K562 (cell line): ENCODE measurements at regions not wholly inside any gene's neighbourhood (a gene's known extent, or its start where the extent isn't known, plus 50 kb on each side); places are given as distances from the start of the nearest gene placed in this dataset.

Experiments used
- ATAC-seq: fragments of 200-7000 bp; cut with Tn5 transposase; 3 replicates; pipeline ENCODE4 v1.9.1; 2020; ENCODE audit warnings: moderate library complexity
- BruUV-seq: library from RNA; stranded (reverse); fragments of 400-500 nt; replicated peaks from 2 replicates; lab custom pipeline; 2021; lab: Mats Ljungman, UMichigan
- CTCF ChIA-PET: fragments of 300-600 bp; formaldehyde crosslinking; extraction: SDS; loops from one replicate; lab custom pipeline; 2021; ENCODE audit warnings: low intra/inter-chr PET ratio; lab: Yijun Ruan, JAX
- POLR2A ChIA-PET: fragments of 300-600, 350-650 bp; sonication (Branson Sonifier 250); formaldehyde crosslinking; extraction: SDS; loops from one replicate; lab custom pipeline; 2021; ENCODE audit warnings: antibody characterized with exemption, inconsistent platforms; lab: Yijun Ruan, JAX
- DNase-seq, 4 experiments: peaks; one replicate each; pipeline versions ENCODE4 v3.0.0 to v3.0.0-alpha.2; 2011 to 2018; ENCODE audit warnings: low spot score in 3 of 4, mixed read lengths in 3 of 4; ENCODE audit errors: extremely low read depth in 1 of 4
- FAIRE-seq: peaks from 2 replicates; lab custom pipeline; 2011; peaks lifted over from hg19 to GRCh38; lab: Jason Lieb, UNC
- H2AFZ ChIP-seq: 2 replicates; pipeline ENCODE4 v1.6.0; 2011; ENCODE audit warnings: low read depth, low read length, control low read depth, inconsistent platforms
- H3K27ac ChIP-seq: fragments of 200-600 bp; 3 replicates; pipeline ENCODE4 v1.8.0; 2011; ENCODE audit warnings: low read depth, mild to moderate bottlenecking, control low read depth, inconsistent platforms, low read length, moderate library complexity, mixed read lengths; ENCODE audit errors: extremely low read depth
- H3K27me3 ChIP-seq, 2 experiments: fragments of 300-600 bp in 1 of 2; 2 replicates in 1 of 2; 3 replicates in 1 of 2; pipeline versions ENCODE4 v1.6.0 to v1.8.0; 2011; ENCODE audit warnings: inconsistent platforms in 2 of 2, low read length in 2 of 2, mild to moderate bottlenecking in 1 of 2, mixed read lengths in 1 of 2, moderate library complexity in 1 of 2; ENCODE audit not compliant: control insufficient read depth in 2 of 2, insufficient read depth in 2 of 2
- H3K36me3 ChIP-seq: fragments of 300-600 bp; 3 replicates; pipeline ENCODE4 v1.8.0; 2011; ENCODE audit warnings: mild to moderate bottlenecking, low read length, inconsistent platforms; ENCODE audit not compliant: control insufficient read depth, insufficient read depth
- H3K4me1 ChIP-seq, 2 experiments: fragments of 200-600 bp in 1 of 2; replicated peaks in 1 of 2; 2 replicates in 1 of 2; 3 replicates in 1 of 2; pipeline versions ENCODE4 v1.5.1 to v1.8.0; 2011; ENCODE audit warnings: inconsistent platforms in 2 of 2, low read length in 2 of 2, mild to moderate bottlenecking in 1 of 2, mixed read lengths in 1 of 2, moderate library complexity in 1 of 2; ENCODE audit not compliant: control insufficient read depth in 2 of 2, insufficient read depth in 2 of 2
- H3K4me2 ChIP-seq: 2 replicates; pipeline ENCODE4 v1.6.1; 2011; ENCODE audit warnings: low read length, control low read depth, inconsistent platforms, mixed read lengths; ENCODE audit not compliant: insufficient read depth
- H3K4me3 ChIP-seq: fragments of 200-600 bp; sonication (generic), shearing (Covaris generic); 2 replicates; pipeline ENCODE4 v1.5.1; 2016; ENCODE audit warnings: control low read depth, inconsistent platforms
- H3K79me2 ChIP-seq: fragments of 200-600 bp; 3 replicates; pipeline ENCODE4 v1.8.0; 2011; ENCODE audit warnings: low read length, inconsistent platforms; ENCODE audit not compliant: control insufficient read depth, insufficient read depth
- H3K9ac ChIP-seq, 2 experiments: 2 replicates each; pipeline versions ENCODE4 v1.6.0 to v1.6.1; 2011; ENCODE audit warnings: low read depth in 2 of 2, low read length in 2 of 2, control low read depth in 1 of 2, inconsistent platforms in 1 of 2, mild to moderate bottlenecking in 1 of 2, mixed read lengths in 1 of 2; ENCODE audit not compliant: insufficient read depth in 1 of 2
- H3K9me1 ChIP-seq: one replicate; pipeline ENCODE4 v1.6.0; 2011; ENCODE audit warnings: inconsistent platforms, mild to moderate bottlenecking, low read length, moderate library complexity; ENCODE audit not compliant: control insufficient read depth, insufficient read depth
- H3K9me3 ChIP-seq: replicated peaks from 2 replicates; pipeline ENCODE4 v1.5.1; 2011; ENCODE audit warnings: low read depth, low read length, inconsistent platforms; ENCODE audit not compliant: control insufficient read depth, insufficient read depth
- H4K20me1 ChIP-seq: replicated peaks from 2 replicates; pipeline ENCODE4 v1.6.1; 2011; ENCODE audit warnings: low read length, inconsistent platforms, mixed read lengths; ENCODE audit not compliant: control insufficient read depth, insufficient read depth
- CHD4 ChIP-seq: fragments of 200-600 bp; sonication (generic); IDR thresholded peaks from 3 replicates; pipeline ENCODE4 v1.6.1; 2012; ENCODE audit warnings: low read depth, mild to moderate bottlenecking, mixed read lengths, low read length, inconsistent platforms; ENCODE audit not compliant: insufficient read depth, insufficient replicate concordance, poor library complexity, severe bottlenecking
- HDGF ChIP-seq: fragments of 450-650 bp; IDR thresholded peaks from 2 replicates; pipeline ENCODE4 v1.6.1; 2016
- JUN ChIP-seq, 2 experiments: sonication (generic) in 1 of 2; formaldehyde crosslinking in 1 of 2; IDR thresholded peaks; 2 replicates each; pipeline versions ENCODE4 v1.6.1 to v1.8.0; 2012 to 2022; ENCODE audit warnings: borderline replicate concordance in 2 of 2, mild to moderate bottlenecking in 2 of 2, improper control_type of control experiment in 1 of 2, low read depth in 1 of 2, low read length in 1 of 2, missing genetic modification reagents in 1 of 2
- NONO ChIP-seq, 2 experiments: fragments of 200-400 bp in 1 of 2; fragments of 450-650 bp in 1 of 2; formaldehyde crosslinking in 1 of 2; IDR thresholded peaks; 2 replicates each; pipeline ENCODE4 v1.6.1; 2017; ENCODE audit warnings: low read depth in 2 of 2, mild to moderate bottlenecking in 2 of 2, moderate library complexity in 2 of 2, low read length in 1 of 2
- TCFL5 ChIP-seq: fragments of 250-450 bp; sonication (Bioruptor Pico); conservative IDR thresholded peaks from 2 replicates; pipeline ENCODE4 v1.6.1; 2021; ENCODE audit warnings: mild to moderate bottlenecking, moderate library complexity, matching md5 sums
- ZNF232 ChIP-seq: sonication (generic); formaldehyde crosslinking; IDR thresholded peaks from 2 replicates; pipeline ENCODE4 v1.8.0; 2022; ENCODE audit warnings: mild to moderate bottlenecking, missing genetic modification reagents
- WGBS: fragments of 100-300 bp; shearing (Covaris generic); methylation state at CpG from one replicate; pipeline ENCODE4 v1.1.6; 2016; ENCODE audit warnings: low coverage, mixed read lengths; ENCODE audit not compliant: insufficient coverage; ENCODE audit errors: missing lambda C conversion rate; 5-methylcytosine and 5-hydroxymethylcytosine counted together
- in situ Hi-C: fragments of 300-500 bp; cut with MboI; formaldehyde crosslinking; loops from 4 replicates; pipeline ENCODE4 v1.15.0; 2018; ENCODE audit warnings: inconsistent platforms, mixed read lengths
- intact Hi-C: fragments of 100-400 bp; cut with micrococcal nuclease; formaldehyde crosslinking; loops from 2 replicates; pipeline ENCODE4 v1.14.2; 2022
- TF ChIP-seq, protein P1 (sequence below): fragments of 250-450 bp; sonication (Bioruptor Pico); IDR thresholded peaks from 2 replicates; pipeline ENCODE4 v1.5.0; 2021

- Histone ChIP-seq H2AFZ (no peak overlapping the region), H3K4me1 (no peaks in the 10 kb centered on the region), H4K20me1 (no peaks in the 10 kb centered on the region), H3K9ac (no peak overlapping the region), H3K9me3 (no peaks in the 10 kb centered on the region), H3K4me3 (no peak overlapping the region), H3K27ac (no peak overlapping the region), H3K79me2 (no peaks in the 10 kb centered on the region), H3K4me2 (no peak overlapping the region), H3K36me3 (no peaks in the 10 kb centered on the region), H3K27me3 (no peaks in the 10 kb centered on the region), H3K9me1 (no peaks in the 10 kb centered on the region)
- BruUV-seq: no TSS peak
- POLR2A ChIA-PET: no interaction called here
- DNase-seq (no peak), ATAC-seq (no peak), FAIRE-seq (no peak)
- WGBS: 5% methylated on average over 2 of the region's 2 CpGs
- TF ChIP-seq CHD4 (no peak), JUN (IDR thresholded peaks at IDR 0.05; ENCODE audit: borderline replicate concordance, low read depth, low read length) (no peak), JUN (CRISPR knock-in tag; IDR thresholded peaks at IDR 0.05; ENCODE audit: borderline replicate concordance) (no peak), HDGF (no peak), NONO (IDR thresholded peaks at IDR 0.05; ENCODE audit: low read depth in 2 of 2, low read length in 1 of 2) (no peak), ZNF232 (CRISPR knock-in tag) (no peak), TCFL5 (CRISPR knock-in tag) (no peak)
- TF ChIP-seq, protein P1, sequence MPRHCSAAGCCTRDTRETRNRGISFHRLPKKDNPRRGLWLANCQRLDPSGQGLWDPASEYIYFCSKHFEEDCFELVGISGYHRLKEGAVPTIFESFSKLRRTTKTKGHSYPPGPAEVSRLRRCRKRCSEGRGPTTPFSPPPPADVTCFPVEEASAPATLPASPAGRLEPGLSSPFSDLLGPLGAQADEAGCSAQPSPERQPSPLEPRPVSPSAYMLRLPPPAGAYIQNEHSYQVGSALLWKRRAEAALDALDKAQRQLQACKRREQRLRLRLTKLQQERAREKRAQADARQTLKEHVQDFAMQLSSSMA (CRISPR knock-in tag): no peak
- CTCF ChIA-PET: no interaction called here
- intact Hi-C loops (no loop called here), in situ Hi-C loops (no loop called here)
Measured at GRCh38 chr3:148588291-148588690, 109.4 kb upstream of the AGTR1 start.
